HG02798 (cell line): ENCODE measurements at regions not wholly inside any gene's neighbourhood (a gene's known extent, or its start where the extent isn't known, plus 50 kb on each side); places are given as distances from the start of the nearest gene placed in this dataset.

Experiments
- ATAC-seq: cut with Tn5 transposase; IDR thresholded peaks from one replicate; pipeline ENCODE4 v1.9.1; 2021; ENCODE audit warnings: mild to moderate bottlenecking; ENCODE audit not compliant: unreplicated experiment, poor library complexity

- no peak for ATAC-seq
Observed at GRCh38 chr18:10056506-10056905, 142.7 kb downstream of the VAPA start.

GRCh38 chr18:10057401-10057893 is 143.6 kb downstream of the VAPA start:
- no peak for ATAC-seq

DNA sequence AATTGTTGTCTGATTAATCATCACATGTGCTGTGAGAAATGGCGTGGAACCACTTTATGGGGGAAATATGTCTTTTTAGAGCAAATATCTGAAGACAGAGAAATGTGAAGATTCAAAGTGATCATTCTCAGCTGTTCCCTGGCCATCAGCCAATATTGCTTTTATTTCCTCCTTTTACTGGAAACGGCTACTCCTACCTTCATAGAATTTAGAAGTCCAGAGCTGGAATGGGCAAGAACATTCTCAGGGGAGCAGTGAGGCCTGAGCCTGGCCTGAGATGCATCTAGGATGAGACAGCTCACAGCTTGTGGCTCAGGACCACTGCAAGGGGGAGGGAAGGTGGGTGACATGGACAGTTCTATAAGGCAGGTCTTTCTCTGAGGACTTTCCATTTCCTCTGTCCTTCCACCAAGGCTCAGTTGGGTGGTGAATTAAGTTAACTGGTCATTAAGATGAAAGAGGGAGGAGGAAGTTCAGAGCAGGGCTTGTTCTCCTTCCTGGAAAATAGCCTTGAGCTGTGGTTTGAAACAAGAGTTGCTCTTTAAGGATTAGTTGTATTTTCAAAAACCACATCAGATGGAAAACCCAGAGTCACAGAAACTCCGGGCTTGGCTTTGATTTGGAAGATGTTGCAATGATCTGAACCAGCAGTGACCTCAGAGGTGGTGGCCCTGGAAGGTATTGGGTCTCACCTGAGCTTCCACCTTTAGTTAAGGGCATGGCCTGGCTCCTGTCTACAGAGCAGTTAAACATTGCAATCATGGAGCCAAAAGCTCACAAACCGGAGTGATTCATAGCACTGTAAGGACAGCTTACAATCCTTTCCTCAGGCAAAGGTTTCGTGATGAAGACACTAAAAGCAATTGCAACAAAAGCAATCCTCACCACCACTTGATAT is 144.3 kb downstream of the VAPA start:
- ATAC-seq = no peak

GRCh38 chr18:10059610-10060468 is 146.0 kb downstream of the VAPA start:
- no peak for ATAC-seq

- no peak for ATAC-seq
Observed at GRCh38 chr18:10060469-10060782, 146.6 kb downstream of the VAPA start.

- no peak for ATAC-seq
Observed at GRCh38 chr18:10060841-10061240, 147.0 kb downstream of the VAPA start.

- no peak for ATAC-seq
Observed at GRCh38 chr18:10061566-10062140, 147.8 kb downstream of the VAPA start.

DNA sequence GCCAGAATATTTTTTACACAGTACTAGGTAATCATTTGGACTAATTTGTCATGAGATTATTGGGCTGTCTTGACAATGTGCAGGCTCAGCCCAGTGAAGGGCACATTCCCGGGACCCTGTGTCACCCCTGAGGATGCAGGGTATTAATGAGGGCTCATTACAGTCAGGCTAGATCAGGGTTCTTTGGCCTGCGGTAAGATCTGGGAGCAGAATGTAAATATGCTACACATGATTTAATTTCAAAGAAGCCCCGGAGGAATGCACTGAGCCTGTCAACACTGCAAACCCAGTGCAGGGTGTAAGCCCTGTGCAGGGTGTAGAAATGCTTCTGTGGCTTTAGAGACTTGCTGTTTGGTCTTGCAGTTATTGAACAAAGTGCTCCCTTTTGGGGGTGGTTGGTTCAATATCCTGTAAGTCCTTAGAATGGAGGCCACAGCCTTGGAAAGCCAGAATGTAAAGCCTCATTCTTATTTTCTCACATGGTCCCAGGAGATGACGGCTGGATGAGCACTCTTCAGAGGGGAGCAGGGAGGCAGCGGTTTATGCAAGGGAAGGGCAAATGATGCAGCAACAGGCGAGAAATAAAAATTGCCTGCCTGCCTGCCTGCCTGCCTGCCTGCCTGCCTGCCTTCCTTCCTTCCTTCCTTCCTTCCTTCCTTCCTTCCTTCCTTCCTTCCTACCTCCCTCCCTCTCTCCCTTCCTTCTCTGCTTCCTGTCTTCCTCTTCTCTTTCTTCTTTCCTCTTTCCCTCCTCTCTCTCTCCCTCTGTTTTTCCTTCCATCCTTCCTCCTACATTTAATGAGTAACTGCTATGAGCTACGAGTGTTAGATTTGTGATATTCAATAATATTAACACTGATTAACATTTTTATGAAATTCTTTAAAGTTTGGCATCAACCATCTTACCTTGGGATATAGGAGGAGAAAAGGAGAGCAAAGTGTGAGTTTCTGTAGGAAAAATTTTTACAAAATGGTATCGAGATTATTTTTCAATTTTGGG is 148.8 kb downstream of the VAPA start:
- no peak for ATAC-seq

DNA sequence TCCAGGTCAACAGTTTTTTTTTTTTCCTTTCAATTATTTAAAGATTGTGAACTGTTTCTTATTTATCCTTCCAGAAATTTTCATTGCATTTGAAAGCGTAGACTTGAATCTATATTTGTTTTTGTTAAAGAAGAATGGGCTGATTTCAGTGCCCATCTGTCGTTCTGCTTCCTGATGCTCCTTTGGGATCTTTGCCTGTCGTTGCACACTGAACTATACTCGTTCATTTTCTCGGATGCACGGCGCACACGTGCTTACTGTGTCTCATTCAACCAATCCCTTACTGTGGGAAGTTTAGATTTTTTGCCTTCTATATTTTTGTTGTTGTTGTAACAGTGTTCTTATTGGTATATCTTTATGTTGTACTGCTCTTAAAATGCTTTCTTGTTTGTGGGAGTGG is 149.7 kb downstream of the VAPA start:
- no peak for ATAC-seq

- ATAC-seq = no peak
Observed at GRCh38 chr18:10064267-10064666, 150.5 kb downstream of the VAPA start.

DNA sequence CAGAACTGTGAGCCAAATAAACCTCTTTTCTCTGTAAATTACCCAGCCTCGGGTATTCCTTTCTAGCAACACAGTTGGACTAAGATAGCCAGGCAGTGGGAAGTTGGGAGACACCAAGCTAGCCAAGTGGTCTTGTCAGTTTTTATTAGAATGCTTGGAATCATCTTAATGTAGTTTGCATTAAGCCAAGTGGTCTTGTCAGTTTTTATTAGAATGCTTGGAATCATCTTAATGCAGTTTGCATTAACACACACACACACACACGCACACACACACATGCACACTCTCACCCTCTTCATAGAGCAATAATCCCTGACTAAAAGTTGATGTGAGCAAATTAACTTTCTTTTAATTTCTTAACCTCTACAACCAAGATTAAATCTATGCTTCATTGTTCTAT is 151.5 kb downstream of the VAPA start:
- no peak for ATAC-seq

GRCh38 chr18:10067670-10068659 is 154.1 kb downstream of the VAPA start:
- ATAC-seq = no peak

GRCh38 chr18:10068766-10069567 is 155.2 kb downstream of the VAPA start:
- ATAC-seq = no peak

- no peak for ATAC-seq
Observed at GRCh38 chr18:10070561-10071000, 156.8 kb downstream of the VAPA start.

DNA sequence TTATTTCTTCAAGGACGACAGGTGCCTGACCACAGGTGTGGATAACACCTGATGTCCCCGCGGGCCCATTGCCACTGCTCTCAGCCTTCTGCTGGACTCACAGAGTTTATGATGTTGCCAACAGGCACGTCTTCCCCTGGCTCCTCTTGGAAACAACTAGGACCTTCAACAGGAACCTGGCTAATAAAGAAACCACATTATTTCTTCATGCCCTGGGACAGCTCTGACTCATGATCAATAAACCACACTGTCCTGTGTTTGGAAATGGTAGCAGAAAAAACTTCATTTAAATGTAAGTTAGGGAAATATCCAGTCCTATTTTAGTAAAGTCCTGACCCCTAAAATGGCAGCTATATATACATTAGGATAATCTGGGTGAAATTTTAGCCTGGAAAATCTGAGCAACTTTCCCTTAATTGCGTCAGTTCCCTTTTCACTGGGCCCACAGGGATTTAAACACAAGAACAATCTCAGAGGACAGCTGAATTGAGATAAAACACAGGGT is 158.9 kb downstream of the VAPA start:
- ATAC-seq = no peak

GRCh38 chr18:10074110-10074509 is 160.3 kb downstream of the VAPA start:
- ATAC-seq = no peak

DNA sequence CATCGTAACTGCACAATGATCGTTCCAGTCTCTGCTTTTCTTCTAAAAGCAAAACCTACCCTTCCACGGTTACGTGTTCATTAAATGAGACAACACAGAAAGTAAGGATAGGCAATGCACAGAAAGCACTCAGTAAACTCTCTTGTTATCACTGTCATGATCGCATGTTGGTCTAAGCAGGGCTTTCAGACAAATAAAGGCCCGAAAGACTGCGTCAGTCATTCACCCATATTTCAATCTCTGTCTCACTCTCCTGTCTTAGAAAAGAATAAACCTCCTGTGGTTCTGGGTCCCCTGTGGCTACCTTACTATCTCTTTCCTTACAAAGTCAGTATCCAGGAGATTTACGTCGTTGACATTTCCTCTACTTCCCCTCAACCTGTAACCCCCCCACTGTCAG is 160.9 kb downstream of the VAPA start:
- ATAC-seq = no peak
